ENCODE measurements at regions not wholly inside any gene's neighbourhood (a gene's known extent, or its start where the extent isn't known, plus 50 kb on each side); places are given as distances from the start of the nearest gene placed in this dataset.

DNA sequence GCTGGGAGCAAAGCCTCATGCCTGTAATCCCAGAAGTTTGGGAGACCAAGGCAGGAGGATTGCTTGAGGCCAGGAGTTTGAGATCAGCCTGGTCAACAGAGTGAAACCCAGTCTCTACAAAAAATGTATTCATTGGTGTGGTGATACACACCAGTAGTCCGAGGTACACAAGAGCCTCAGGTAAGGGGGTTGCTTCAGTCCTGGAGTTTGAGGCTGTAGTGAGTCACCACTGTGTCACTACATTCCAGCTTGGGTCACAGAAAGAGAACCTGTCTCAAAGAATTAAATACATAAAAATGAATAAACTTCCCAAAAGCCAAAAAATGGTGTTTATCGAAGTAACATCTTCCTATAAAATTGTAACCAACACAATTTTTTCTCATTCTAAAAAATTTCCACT is 568.1 kb upstream of the LINC00305 start:
- FAIRE-seq (no peak), ATAC-seq (no peak), DNase-seq (ENCODE audit: low read depth in 1 of 2, low spot score in 1 of 2) (no peak)
- TF ChIP-seq CBX8 (IDR thresholded peaks at IDR 0.05), result no peak
- no peak for TF ChIP-seq POLR2AphosphoS2 (conservative IDR thresholded peaks at IDR 0.05; ENCODE audit: low read length)
- no peak for TF ChIP-seq TFCP2L1 (CRISPR knock-in tag; IDR thresholded peaks at IDR 0.05)
- TF ChIP-seq NPAS2 (CRISPR knock-in tag; IDR thresholded peaks at IDR 0.05; ENCODE audit: borderline replicate concordance), result no peak
- TF ChIP-seq, protein P1, sequence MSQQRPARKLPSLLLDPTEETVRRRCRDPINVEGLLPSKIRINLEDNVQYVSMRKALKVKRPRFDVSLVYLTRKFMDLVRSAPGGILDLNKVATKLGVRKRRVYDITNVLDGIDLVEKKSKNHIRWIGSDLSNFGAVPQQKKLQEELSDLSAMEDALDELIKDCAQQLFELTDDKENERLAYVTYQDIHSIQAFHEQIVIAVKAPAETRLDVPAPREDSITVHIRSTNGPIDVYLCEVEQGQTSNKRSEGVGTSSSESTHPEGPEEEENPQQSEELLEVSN (IDR thresholded peaks at IDR 0.05; ENCODE audit: borderline replicate concordance, low read depth), result no peak
- TF ChIP-seq ZNF302 (CRISPR knock-in tag; IDR thresholded peaks at IDR 0.05), result no peak
- H3K4me1 ChIP-seq, result no peaks in the 10 kb centered on the region
- H3K4me3 ChIP-seq, result no peak overlapping the region
- H3K4me2 ChIP-seq, result no peak overlapping the region
- POLR2A ChIA-PET, result no interaction called here
- no peak overlapping the region for H3K27ac ChIP-seq
- no peaks in the 10 kb centered on the region for H3K9me3 ChIP-seq
- WGBS (ENCODE audit: missing lambda C conversion rate), result 0% methylated on average over 2 of the region's 2 CpGs
- CTCF ChIA-PET, result no interaction called here

DNA sequence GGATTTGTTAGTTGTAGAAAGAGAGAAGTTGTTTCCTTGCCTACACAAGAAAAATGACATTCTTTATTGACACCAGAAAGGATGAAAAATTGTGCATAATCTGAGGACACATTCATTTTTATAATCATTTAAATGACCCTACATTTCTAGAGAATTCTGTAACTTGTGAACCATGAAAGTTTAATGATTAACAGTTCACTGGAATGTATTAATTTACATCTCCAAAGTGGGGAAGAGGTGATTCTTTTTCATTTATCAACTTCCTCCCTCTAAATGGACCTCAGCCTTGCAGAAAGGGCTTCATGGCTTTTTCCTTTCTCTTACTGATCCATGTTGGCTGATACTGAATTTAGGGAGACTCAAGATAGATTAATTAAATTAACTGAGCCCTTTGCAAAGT is 565.2 kb upstream of the LINC00305 start:
- ChIA-PET POLR2A (no interaction called here), CTCF (no interaction called here)
- TF ChIP-seq BHLHE40 (IDR thresholded peaks at IDR 0.05; ENCODE audit: low read depth, low read length) (no peak), CEBPB (IDR thresholded peaks at IDR 0.05) (no peak), RFX5 (IDR thresholded peaks at IDR 0.05) (no peak), MAFK (IDR thresholded peaks at IDR 0.05; ENCODE audit: partially characterized antibody) (no peak), SMC3 (IDR thresholded peaks at IDR 0.05) (no peak), CHD4 (IDR thresholded peaks at IDR 0.05; ENCODE audit: borderline replicate concordance) (no peak), TP53 (CRISPR knock-in tag; IDR thresholded peaks at IDR 0.05) (no peak), POLR2A (IDR thresholded peaks at IDR 0.05; ENCODE audit: low read length) (no peak), CHD2 (IDR thresholded peaks at IDR 0.05; ENCODE audit: low read length, partially characterized antibody) (no peak)
- TF ChIP-seq, protein P1 (IDR thresholded peaks at IDR 0.05; ENCODE audit: borderline replicate concordance, low read depth), result no peak
- TF ChIP-seq, protein P2, sequence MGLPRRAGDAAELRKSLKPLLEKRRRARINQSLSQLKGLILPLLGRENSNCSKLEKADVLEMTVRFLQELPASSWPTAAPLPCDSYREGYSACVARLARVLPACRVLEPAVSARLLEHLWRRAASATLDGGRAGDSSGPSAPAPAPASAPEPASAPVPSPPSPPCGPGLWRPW (IDR thresholded peaks at IDR 0.05), result no peak
- Histone ChIP-seq H3K27ac (no peak overlapping the region), H3K4me1 (no peaks in the 10 kb centered on the region), H3K4me2 (no peak overlapping the region), H3K4me3 (no peak overlapping the region), H3K9me3 (no peaks in the 10 kb centered on the region)
- DNase-seq (ENCODE audit: low read depth in 1 of 2, low spot score in 1 of 2) (no peak), FAIRE-seq (no peak), ATAC-seq (no peak)

DNA sequence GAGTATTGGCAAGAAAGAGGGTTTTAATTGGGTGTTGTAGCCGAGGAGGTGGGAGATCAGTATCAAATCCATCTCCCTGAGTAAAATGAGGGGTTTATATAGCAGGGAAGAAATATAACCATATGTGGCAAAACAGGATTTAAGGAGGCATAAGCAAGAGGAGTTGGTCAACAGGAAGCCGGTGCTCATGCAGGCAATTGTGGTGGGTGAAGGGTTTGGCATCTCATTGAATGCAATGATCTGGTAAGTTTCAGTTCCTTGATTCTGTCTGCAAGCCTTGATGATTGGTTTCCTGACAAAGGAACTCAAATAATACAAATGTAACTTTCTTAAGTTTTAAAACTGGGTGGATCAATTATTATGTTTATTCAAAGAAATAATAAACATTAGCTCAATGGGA is 564.4 kb upstream of the LINC00305 start:
- H3K4me3 ChIP-seq, result no peak overlapping the region

DNA sequence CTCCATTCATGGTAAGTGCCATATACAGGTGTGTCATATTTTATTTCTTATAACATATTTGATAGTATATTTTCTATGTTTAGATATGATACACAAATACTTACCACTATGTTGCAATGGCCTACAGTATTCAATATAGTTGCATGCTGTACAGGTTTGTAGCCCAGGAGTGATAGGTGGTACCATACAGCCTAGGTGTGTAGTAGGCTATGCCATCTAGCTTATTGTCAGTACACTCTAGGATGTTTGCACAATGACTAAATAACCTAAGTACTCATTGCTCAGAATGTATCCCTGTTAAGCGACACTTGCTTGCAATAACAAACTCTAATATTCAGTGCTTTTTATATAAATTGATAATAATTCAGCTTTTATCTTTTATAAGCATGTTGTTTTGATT is 563.1 kb upstream of the LINC00305 start:
- ATAC-seq, result no peak
- ChIA-PET POLR2A (no interaction called here), CTCF (no interaction called here)
- no peak overlapping the region for H3K27ac ChIP-seq
- no peak overlapping the region for H3K4me3 ChIP-seq
- FAIRE-seq, result no peak
- no peak for DNase-seq (ENCODE audit: low read depth in 1 of 2, low spot score in 1 of 2)
- TF ChIP-seq, protein P3, sequence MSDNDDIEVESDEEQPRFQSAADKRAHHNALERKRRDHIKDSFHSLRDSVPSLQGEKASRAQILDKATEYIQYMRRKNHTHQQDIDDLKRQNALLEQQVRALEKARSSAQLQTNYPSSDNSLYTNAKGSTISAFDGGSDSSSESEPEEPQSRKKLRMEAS (IDR thresholded peaks at IDR 0.05), result no peak
- TF ChIP-seq SREBF2 (IDR thresholded peaks at IDR 0.05) (no peak), CBX2 (IDR thresholded peaks at IDR 0.05; ENCODE audit: borderline replicate concordance, low read depth) (no peak), MAFK (IDR thresholded peaks at IDR 0.05; ENCODE audit: partially characterized antibody) (no peak), RFX5 (IDR thresholded peaks at IDR 0.05) (no peak), RNF2 (IDR thresholded peaks at IDR 0.05; ENCODE audit: borderline replicate concordance, low read depth) (no peak), HOXB13 (CRISPR knock-in tag; IDR thresholded peaks at IDR 0.05; ENCODE audit: low read depth) (no peak), BHLHE40 (IDR thresholded peaks at IDR 0.05; ENCODE audit: low read depth, low read length) (no peak)
- H3K4me2 ChIP-seq, result no peak overlapping the region
- no peaks in the 10 kb centered on the region for H3K4me1 ChIP-seq
- no peaks in the 10 kb centered on the region for H3K9me3 ChIP-seq
- WGBS (ENCODE audit: missing lambda C conversion rate), result 13% methylated on average over 1 of the region's 1 CpG

More for the DNA sequence above, 564.4 kb upstream of the LINC00305 start:
- ATAC-seq (no peak), DNase-seq (ENCODE audit: low read depth in 1 of 2, low spot score in 1 of 2) (no peak), FAIRE-seq (no peak)
- 36% methylated on average over 2 of the region's 2 CpGs for WGBS (ENCODE audit: missing lambda C conversion rate)
- no peak for TF ChIP-seq EHF (CRISPR knock-in tag; IDR thresholded peaks at IDR 0.05)
- no peak for TF ChIP-seq FOXS1 (CRISPR knock-in tag; IDR thresholded peaks at IDR 0.05)
- no peak for TF ChIP-seq JUN (IDR thresholded peaks at IDR 0.05)
- no peak overlapping the region for H3K4me2 ChIP-seq
- ChIA-PET CTCF (no interaction called here), POLR2A (no interaction called here)
- H3K9me3 ChIP-seq, result no peaks in the 10 kb centered on the region
- H3K4me1 ChIP-seq, result no peaks in the 10 kb centered on the region
- no peak overlapping the region for H3K27ac ChIP-seq
